Adrenal gland (tissue), 5 donors: ENCODE measurements at regions not wholly inside any gene's neighbourhood (a gene's known extent, or its start where the extent isn't known, plus 50 kb on each side); places are given as distances from the start of the nearest gene placed in this dataset.
"Not testable (repeated sequence)": the region's sequence is repeated elsewhere in the genome, so short reads cannot be mapped to it uniquely, and the experiment has no call there.

Experiments
- CTCF ChIP-seq, 6 experiments: fragments of 450-650 bp in 4 of 6; fragments of 200-600 bp in 2 of 6; sonication (generic) in 1 of 6; IDR thresholded peaks; 1 replicate in 5 of 6; 2 replicates in 1 of 6; pipeline versions ENCODE4 v1.5.1 to v1.8.0; 2016 to 2021; ENCODE audit warnings: antibody characterized with exemption in 6 of 6, mild to moderate bottlenecking in 2 of 6, moderate library complexity in 1 of 6
- POLR2A ChIP-seq, 2 donors: fragments of 450-650 bp; IDR thresholded peaks; one replicate each; pipeline ENCODE4 v1.6.1; 2017; ENCODE audit warnings: antibody characterized with exemption in 2 of 2, mild to moderate bottlenecking in 2 of 2, moderate library complexity in 1 of 2
- donor health status: DM: no; HTN: no; CAD: no.

- TF ChIP-seq CTCF, POLR2A (IDR thresholded peaks at IDR 0.05): not testable (repeated sequence)
These were observed 106.5 kb upstream of the NBPF19 start for GRCh38 chr1:149368337-149368736.
